HG03060 (cell line): ENCODE measurements at regions not wholly inside any gene's neighbourhood (a gene's known extent, or its start where the extent isn't known, plus 50 kb on each side); places are given as distances from the start of the nearest gene placed in this dataset.
"Not testable (repeated sequence)": the region's sequence is repeated elsewhere in the genome, so short reads cannot be mapped to it uniquely, and the experiment has no call there.

ENCODE experiments used
- ATAC-seq: cut with Tn5 transposase; IDR thresholded peaks from one replicate; pipeline ENCODE4 v1.9.1; 2021; ENCODE audit warnings: low read depth, moderate number of reproducible peaks; ENCODE audit not compliant: unreplicated experiment

- ATAC-seq, result not testable (repeated sequence)
Measured at GRCh38 chr2:111489460-111489859, 368.7 kb downstream of the BCL2L11 start.

GRCh38 chr2:111491181-111491580 is 370.5 kb downstream of the BCL2L11 start:
- not testable (repeated sequence) for ATAC-seq

- not testable (repeated sequence) for ATAC-seq
Measured at GRCh38 chr2:111491614-111492013, 370.9 kb downstream of the BCL2L11 start.

GRCh38 chr2:111492995-111493719 is 372.4 kb downstream of the BCL2L11 start:
- not testable (repeated sequence) for ATAC-seq

- ATAC-seq, result peak; percentile 69
Measured at GRCh38 chr2:111493720-111494078, 373.0 kb downstream of the BCL2L11 start.

- peak; percentile 3 for ATAC-seq
Measured at GRCh38 chr2:111494288-111494980, 373.7 kb downstream of the BCL2L11 start.

- ATAC-seq, result peak; percentile 33
Measured at GRCh38 chr2:111494981-111495315, 374.2 kb downstream of the BCL2L11 start.

- not testable (repeated sequence) for ATAC-seq
Measured at GRCh38 chr2:111495636-111496035, 374.9 kb downstream of the BCL2L11 start.

- ATAC-seq, result not testable (repeated sequence)
Measured at GRCh38 chr2:111496176-111496575, 375.5 kb downstream of the BCL2L11 start.

- ATAC-seq, result not testable (repeated sequence)
Measured at GRCh38 chr2:111496860-111497259, 376.1 kb downstream of the BCL2L11 start.

- not testable (repeated sequence) for ATAC-seq
Measured at GRCh38 chr2:111497270-111497669, 376.6 kb downstream of the BCL2L11 start.

GRCh38 chr2:111500536-111501062 is 379.9 kb downstream of the BCL2L11 start:
- peak; percentile 60 for ATAC-seq

GRCh38 chr2:111503844-111504570 is 380.0 kb downstream of the ANAPC1 start:
- ATAC-seq, result not testable (repeated sequence)

GRCh38 chr2:111504571-111504942 is 379.4 kb downstream of the ANAPC1 start:
- not testable (repeated sequence) for ATAC-seq

- ATAC-seq, result not testable (repeated sequence)
Measured at GRCh38 chr2:111505267-111505666, 378.7 kb downstream of the ANAPC1 start.

GRCh38 chr2:111506936-111507335 is 377.1 kb downstream of the ANAPC1 start:
- peak; percentile 80 for ATAC-seq

- not testable (repeated sequence) for ATAC-seq
Measured at GRCh38 chr2:111509225-111509869, 374.6 kb downstream of the ANAPC1 start.

- ATAC-seq, result not testable (repeated sequence)
Measured at GRCh38 chr2:111510384-111510783, 373.6 kb downstream of the ANAPC1 start.

- ATAC-seq, result not testable (repeated sequence)
Measured at GRCh38 chr2:111511062-111511461, 372.9 kb downstream of the ANAPC1 start.

GRCh38 chr2:111512378-111512777 is 371.6 kb downstream of the ANAPC1 start:
- ATAC-seq, result not testable (repeated sequence)
